NOMO-1 (cell line): ENCODE measurements at regions not wholly inside any gene's neighbourhood (a gene's known extent, or its start where the extent isn't known, plus 50 kb on each side); places are given as distances from the start of the nearest gene placed in this dataset.
"Not testable (repeated sequence)": the region's sequence is repeated elsewhere in the genome, so short reads cannot be mapped to it uniquely, and the experiment has no call there.

Experiments used
- DNase-seq, 2 experiments: peaks; one replicate each; lab custom pipeline; 2025; ENCODE audit not compliant: unreplicated experiment in 2 of 2; lab: John Stamatoyannopoulos, UW

DNA sequence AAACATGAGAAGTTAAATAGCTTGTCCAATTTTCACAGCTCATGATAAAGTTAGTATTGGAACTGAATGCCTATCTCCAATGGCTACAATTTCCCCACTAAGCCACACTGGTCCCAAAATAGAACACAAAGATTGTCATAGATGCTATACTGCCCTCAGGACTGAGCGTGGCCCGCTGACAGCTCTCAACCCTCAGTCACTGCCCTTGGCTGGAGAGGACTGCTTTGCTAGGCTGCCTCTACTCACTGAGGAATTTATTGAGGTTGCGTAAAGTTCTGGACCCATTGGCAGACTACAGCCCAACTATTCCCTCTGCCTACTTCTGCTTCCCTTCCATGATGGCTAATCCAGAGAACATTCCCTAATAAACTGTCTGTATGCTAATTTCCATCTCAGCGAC is 165.5 kb upstream of the BET1 start:
- DNase-seq: no peak

- DNase-seq: no peak
These were observed 166.7 kb upstream of the BET1 start for GRCh38 chr7:94170836-94171235.

DNA sequence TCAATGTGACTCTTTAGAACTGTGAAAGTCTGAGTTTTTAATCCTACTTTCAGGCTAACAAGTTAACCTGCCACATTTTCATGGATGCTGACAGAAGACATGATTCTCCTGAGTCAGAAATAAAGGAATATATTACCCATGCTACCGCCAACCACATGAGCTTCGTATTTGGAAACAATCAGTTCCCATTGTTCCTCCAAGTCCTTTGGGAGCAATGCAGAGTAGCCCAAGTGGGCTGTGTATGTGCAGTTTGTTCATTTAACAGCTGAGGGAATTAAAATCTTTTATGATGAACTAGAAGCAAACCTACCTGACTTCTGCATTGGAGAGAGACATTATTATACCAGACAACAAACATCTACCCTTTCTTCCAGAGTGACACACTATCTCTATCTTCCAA is 169.3 kb upstream of the BET1 start:
- no peak for DNase-seq

- no peak for DNase-seq
These were observed 170.2 kb upstream of the BET1 start for GRCh38 chr7:94174375-94174774.

DNA sequence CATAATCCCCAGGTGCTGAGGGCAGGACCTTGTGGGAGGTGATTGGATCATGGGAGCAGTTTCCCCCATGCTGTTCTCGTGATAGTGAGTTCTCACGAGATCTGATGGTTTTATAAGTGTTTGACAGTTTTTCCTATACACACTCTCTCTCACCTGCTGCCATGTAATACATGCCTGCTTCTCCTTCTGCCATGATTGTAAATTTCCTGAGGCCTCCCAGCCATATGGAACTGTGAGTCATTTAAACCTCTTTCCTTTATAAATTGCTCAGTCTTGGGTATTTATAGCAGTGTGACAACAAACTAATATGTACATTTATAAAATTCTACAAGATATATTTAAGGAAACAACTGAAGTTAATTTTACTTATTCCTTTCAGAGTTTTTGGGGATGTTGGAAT is 170.8 kb upstream of the BET1 start:
- DNase-seq: no peak

- DNase-seq: no peak
These were observed 172.6 kb upstream of the BET1 start for GRCh38 chr7:94176694-94177200.

GRCh38 chr7:94177441-94177840 is 173.3 kb upstream of the BET1 start:
- DNase-seq: peak in 1 of 2 experiments; percentile 30

DNA sequence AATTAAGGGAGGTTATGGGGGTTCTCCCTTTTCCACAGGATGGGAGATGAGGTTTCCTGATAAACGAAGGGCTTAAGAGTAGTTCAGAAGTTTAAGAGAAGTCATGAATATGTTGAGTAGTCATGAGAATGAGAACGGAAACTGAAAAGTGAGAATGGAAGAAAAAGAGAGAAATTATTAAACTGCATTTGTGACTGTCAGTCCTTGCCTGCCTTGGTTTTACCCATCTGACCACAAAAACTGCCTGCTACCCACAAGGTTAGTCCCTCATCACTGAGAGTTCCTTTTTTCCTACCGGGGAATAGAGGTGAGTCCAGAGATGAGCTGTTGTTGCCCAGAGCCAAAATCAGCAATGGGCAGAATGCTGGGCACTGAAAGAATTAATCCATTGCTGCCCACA is 174.1 kb upstream of the BET1 start:
- no peak for DNase-seq

DNA sequence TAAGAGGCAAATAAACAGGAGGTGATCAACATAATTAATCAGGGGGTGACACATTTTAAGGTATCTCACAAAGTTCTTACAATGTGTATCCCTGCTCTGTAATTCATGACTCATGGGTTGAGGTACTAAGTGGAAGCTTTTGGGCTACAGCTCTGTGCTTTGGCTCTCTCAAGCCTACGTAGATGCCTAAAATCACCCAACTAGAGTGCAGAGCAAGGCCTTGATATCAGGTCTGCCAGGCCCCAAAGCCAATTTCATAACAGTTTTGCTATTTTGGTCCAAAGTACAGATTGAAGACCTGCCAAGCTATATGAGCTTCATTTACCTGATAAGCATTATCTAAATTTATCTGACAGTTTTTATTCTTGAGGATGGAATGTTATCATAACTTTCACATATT is 175.3 kb upstream of the BET1 start:
- no peak for DNase-seq

- DNase-seq: no peak
These were observed 177.9 kb upstream of the BET1 start for GRCh38 chr7:94182066-94182465.

- no peak for DNase-seq
These were observed 178.6 kb upstream of the BET1 start for GRCh38 chr7:94182721-94183120.

DNA sequence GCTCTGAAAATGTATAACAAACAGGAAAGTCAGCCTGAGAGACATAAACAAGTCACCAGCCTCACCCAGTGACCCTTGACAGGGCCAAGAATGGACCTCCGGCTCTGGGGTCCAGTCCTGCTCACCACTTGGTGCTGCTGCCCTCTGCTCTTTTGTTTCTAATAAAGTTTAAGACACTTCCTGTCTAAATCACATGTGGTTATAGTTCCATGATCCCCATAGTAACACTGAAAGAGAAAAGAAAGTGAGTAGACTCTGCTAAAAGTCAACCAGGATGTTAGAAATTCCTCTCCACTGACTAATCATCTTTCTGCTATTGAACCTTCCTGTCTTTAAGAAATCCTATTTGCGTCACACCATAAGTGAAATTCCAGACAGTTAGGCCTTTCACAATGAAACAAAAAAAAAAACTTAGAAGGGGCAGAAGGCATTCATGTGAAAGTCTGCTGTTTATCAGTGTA is 179.2 kb upstream of the BET1 start:
- no peak for DNase-seq

DNA sequence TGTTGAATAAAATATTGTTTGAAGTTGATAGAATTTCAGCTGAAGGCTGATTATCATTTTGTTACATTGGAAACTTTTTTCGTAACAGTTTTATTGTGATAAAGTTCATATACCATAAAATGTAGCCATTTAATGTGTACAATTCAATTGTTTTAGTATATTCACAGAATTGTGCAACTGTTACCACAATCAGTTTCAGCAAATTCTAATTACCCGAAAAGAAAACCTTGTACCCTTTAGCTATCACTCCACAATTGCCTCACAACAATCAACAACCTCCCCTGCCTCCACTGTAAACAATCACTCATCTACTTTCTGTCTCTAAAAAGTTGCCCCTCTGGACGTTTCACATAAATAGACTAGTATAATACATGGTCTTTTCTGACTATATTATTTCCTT is 179.7 kb upstream of the BET1 start:
- DNase-seq: no peak

DNA sequence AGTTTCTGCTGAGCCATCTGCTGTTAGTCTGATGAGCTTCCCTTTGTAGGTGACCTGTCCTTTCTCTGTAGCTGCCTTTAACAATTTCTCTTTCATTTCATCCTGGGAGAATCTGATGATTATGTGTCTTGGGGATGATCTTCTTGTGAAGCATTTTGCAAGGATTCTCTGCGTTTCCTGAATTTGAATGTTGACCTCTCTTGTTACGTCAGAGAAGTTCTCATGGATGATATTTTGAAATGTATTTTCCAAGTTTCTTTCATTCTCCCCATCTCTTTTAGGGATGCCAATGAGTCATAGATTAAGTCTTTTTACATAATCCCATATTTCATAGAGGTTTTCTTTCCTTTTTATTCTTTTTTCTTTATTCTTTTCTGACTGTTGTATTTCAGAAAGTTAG is 184.2 kb upstream of the BET1 start:
- DNase-seq: no peak

GRCh38 chr7:94190599-94191061 is 186.5 kb upstream of the BET1 start:
- DNase-seq: no peak

GRCh38 chr7:94194426-94194825 is 190.3 kb upstream of the BET1 start:
- DNase-seq: not testable (repeated sequence)

- DNase-seq: no peak
These were observed 191.0 kb upstream of the BET1 start for GRCh38 chr7:94195201-94195600.

- DNase-seq: no peak
These were observed 191.7 kb upstream of the BET1 start for GRCh38 chr7:94195813-94196212.

DNA sequence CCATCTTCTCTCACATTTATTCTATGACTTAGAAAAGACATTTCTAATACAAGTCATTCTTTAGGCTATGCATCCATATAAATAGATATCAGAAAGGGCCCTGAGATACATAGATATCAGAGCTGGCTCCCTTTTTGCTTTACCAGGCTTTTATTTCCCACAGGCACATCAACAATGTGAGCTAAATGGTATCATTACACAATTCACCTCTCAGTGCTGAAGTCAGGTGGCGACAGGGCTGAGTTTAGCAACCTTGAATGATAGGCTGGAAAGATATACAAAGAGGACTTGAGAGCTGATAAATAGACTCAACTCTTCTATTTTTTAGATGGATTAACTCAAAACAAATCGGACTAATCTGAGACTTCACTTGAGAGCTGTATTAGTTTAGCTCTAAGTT is 189.2 kb upstream of the COL1A2 start:
- no peak for DNase-seq

GRCh38 chr7:94206295-94206694 is 188.4 kb upstream of the COL1A2 start:
- no peak for DNase-seq

DNA sequence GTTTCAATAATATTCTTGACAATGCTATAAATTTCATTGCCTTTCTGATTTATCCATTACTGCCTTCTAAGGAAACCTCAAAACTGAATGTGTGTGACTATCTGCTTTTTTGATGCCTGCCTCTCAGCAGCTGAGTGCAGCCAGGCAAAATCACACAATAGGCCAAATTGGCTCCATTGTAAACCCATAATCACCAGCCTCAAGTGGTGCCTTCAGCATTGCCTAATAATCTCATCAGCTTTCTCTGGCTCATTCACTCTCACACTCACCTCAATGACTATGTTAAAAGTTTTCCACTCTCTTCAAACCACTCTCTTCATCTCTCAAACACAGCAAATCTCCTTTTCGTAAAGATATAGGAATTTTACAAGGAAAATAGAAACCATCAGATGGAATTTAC is 182.5 kb upstream of the COL1A2 start:
- no peak for DNase-seq

DNA sequence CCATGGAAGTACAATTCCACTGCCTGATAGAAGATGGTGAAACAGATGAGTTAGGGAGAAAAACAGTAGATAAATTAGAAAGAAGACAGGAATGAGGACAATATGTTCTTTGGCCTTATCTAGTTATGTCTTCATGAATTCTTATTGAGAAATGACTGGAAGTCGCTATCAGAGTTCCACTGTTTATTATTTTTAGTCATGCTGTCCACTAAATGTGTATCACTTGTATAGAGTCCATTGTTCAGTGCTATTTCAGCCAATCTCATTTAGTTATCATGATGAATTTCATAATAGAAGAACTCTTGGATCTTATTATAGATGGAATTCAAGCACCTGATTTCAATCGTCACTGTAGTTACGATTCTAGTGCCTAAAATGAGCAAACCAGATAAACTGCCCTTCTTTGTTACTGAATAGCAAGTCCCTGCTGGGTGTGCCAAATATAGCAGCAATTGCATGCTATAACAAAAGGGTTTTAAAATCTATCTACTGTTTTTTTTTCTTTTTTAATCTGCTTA is 177.7 kb upstream of the COL1A2 start:
- no peak for DNase-seq

- DNase-seq: no peak
These were observed 176.9 kb upstream of the COL1A2 start for GRCh38 chr7:94217766-94218165.
